Right renal pelvis (tissue), 4 donors: ENCODE measurements at regions not wholly inside any gene's neighbourhood (a gene's known extent, or its start where the extent isn't known, plus 50 kb on each side); places are given as distances from the start of the nearest gene placed in this dataset.
A peak's percentile ranks its signal among the peaks of the same experiment; 100 is the strongest.

Experiments used
- DNase-seq, 4 donors: peaks; one replicate each; pipeline ENCODE4 v3.0.0-alpha.2; 2013; ENCODE audit warnings: low read depth in 4 of 4, low spot score in 3 of 4, missing footprints in 1 of 4

GRCh38 chr22:27412866-27413445, 388.6 kb downstream of the MN1 start:
- no peak for DNase-seq

GRCh38 chr22:27413702-27414101, 387.9 kb downstream of the MN1 start:
- no peak for DNase-seq

- no peak for DNase-seq
These were observed 384.8 kb downstream of the MN1 start for GRCh38 chr22:27416511-27417420.

- no peak for DNase-seq
These were observed 384.1 kb downstream of the MN1 start for GRCh38 chr22:27417421-27417814.

GRCh38 chr22:27418261-27418660, 383.3 kb downstream of the MN1 start:
- DNase-seq: no peak

- DNase-seq: no peak
These were observed 382.1 kb downstream of the MN1 start for GRCh38 chr22:27419473-27419872.

- no peak for DNase-seq
These were observed 381.2 kb downstream of the MN1 start for GRCh38 chr22:27420195-27420816.

GRCh38 chr22:27420817-27421361, 380.7 kb downstream of the MN1 start:
- peak; percentile 58 to 73 (median 66) for DNase-seq

GRCh38 chr22:27422442-27422841, 379.1 kb downstream of the MN1 start:
- no peak for DNase-seq

- DNase-seq: no peak
These were observed 377.2 kb downstream of the MN1 start for GRCh38 chr22:27424319-27424718.

GRCh38 chr22:27429476-27429875, 372.1 kb downstream of the MN1 start:
- no peak for DNase-seq

- no peak for DNase-seq
These were observed 370.5 kb downstream of the MN1 start for GRCh38 chr22:27431081-27431480.

GRCh38 chr22:27431896-27432295, 369.7 kb downstream of the MN1 start:
- no peak for DNase-seq

- DNase-seq: no peak
These were observed 368.5 kb downstream of the MN1 start for GRCh38 chr22:27433099-27433498.

- no peak for DNase-seq
These were observed 367.9 kb downstream of the MN1 start for GRCh38 chr22:27433585-27434190.

GRCh38 chr22:27434898-27435297, 366.7 kb downstream of the MN1 start:
- DNase-seq: no peak

- peak in 1 of 4 donors; percentile 41 for DNase-seq
These were observed 365.5 kb downstream of the MN1 start for GRCh38 chr22:27435844-27436576.

GRCh38 chr22:27436591-27436990, 365.0 kb downstream of the MN1 start:
- no peak for DNase-seq

GRCh38 chr22:27437570-27437969, 364.0 kb downstream of the MN1 start:
- DNase-seq: no peak

GRCh38 chr22:27438271-27438980, 363.1 kb downstream of the MN1 start:
- DNase-seq: no peak
